ENCODE measurements at regions not wholly inside any gene's neighbourhood (a gene's known extent, or its start where the extent isn't known, plus 50 kb on each side); places are given as distances from the start of the nearest gene placed in this dataset.

DNA sequence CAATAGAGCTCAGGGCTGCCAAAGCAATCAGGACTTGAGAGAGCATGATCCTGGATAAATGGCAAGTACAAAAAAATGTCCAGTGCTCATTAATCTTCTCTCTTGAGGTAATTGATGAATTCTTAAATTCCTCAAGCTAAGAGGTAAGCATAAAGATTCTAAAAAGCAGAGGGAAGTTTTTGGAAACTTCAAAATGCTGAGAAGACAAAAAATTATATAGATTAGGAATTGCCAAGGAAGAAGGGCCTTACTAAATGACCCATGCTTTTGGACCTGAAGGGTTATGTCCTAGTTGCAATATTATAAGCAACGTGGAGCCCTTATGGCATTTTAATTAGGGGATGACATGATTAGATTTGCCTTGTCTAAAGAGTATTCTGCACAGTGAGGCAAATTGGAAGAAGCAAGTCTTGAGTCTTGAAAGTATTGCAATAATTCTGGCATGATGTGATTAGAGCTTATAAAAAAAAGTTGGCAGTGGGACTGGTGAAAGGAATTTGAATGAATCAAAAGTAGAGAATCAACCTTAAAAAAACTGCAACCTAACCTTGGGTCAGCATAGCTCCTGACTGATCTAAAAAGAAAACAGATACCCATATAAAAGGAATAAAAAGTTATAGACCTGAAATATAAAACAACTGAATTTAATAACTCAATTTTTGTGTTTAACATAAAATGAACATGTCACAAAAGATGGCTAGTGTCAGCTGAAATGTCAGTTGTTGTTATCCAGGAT lies 323.8 kb upstream of the ARRDC3 start:
- no peaks in the 10 kb centered on the region for H3K4me1 Mint-ChIP-seq
- no peaks in the 10 kb centered on the region for H3K9me3 Mint-ChIP-seq
- H3K27me3 Mint-ChIP-seq, result no peaks in the 10 kb centered on the region
- ATAC-seq, result no peak
- H3K4me3 Mint-ChIP-seq, result no peak overlapping the region
- H3K36me3 Mint-ChIP-seq, result no peaks in the 10 kb centered on the region
- H3K27ac Mint-ChIP-seq, result no peak overlapping the region

DNA sequence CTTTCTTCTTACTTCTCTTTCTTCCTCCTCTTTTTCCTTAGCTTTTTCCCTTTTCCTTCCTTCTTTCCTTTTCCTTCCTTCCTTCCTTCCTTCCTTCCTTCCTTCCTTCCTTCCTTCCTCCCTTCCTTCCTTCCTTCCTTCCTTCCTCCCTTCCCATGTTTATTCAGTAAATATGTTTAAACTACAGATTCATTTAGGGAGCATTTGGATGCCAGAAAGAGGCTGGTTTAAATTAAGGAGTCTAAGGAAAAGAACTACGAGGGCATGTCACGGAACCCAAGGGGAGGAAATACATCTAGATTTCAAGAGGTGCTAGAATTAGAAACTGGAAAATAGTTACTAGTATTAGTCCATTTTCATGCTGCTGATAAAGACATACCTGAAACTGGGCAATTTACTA lies 320.0 kb upstream of the ARRDC3 start:
- ATAC-seq, result no peak
- Mint-ChIP-seq H3K27me3 (no peaks in the 10 kb centered on the region), H3K4me3 (no peak overlapping the region), H3K4me1 (no peaks in the 10 kb centered on the region), H3K36me3 (no peaks in the 10 kb centered on the region), H3K9me3 (peaks cover 5% of the 10 kb centered on the region), H3K27ac (no peak overlapping the region)

DNA sequence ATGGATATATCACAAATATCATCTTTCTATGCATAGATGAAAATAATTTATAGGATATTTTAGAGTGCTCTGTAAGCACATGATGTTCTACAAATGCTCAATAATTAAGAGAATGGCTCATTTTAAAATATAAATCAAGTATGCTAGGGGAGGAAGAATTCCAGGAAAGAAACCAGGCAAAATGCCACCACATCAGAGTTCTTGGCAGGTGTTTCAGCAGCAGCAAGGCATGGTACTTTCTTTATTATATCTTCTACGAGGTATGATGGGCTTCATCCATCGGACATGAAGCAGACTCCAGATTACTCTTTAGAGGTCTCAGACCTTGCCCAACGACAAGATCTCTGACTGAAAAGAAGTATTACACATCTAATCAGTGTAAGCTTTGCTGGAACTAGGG lies 316.3 kb upstream of the ARRDC3 start:
- no peak for ATAC-seq
- H3K4me1 Mint-ChIP-seq, result no peaks in the 10 kb centered on the region
- H3K4me3 Mint-ChIP-seq, result no peak overlapping the region
- no peaks in the 10 kb centered on the region for H3K36me3 Mint-ChIP-seq
- H3K27me3 Mint-ChIP-seq, result no peaks in the 10 kb centered on the region
- no peak overlapping the region for H3K27ac Mint-ChIP-seq
- peaks cover 15% of the 10 kb centered on the region for H3K9me3 Mint-ChIP-seq

DNA sequence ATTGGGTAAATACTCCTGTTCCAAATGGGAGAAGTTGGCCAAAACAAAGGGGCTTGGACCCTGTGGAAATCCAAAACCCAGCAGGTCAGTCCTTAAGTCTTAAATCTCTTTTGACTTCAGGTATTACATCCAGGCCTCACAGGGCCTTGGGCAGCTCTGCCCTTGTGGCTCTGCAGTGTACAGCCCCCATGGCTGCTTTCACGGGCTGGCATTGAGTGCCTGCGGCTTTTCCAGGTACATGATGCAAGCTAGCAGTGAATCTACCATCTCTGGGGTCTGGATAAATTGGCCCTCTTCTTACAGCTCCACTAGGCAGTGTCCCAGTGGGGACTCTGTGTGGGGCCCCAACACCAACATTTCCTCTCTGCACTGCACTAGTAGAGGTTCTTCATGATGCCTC lies 308.5 kb upstream of the ARRDC3 start:
- Mint-ChIP-seq H3K36me3 (no peaks in the 10 kb centered on the region), H3K4me3 (no peak overlapping the region), H3K27ac (no peak overlapping the region), H3K4me1 (no peaks in the 10 kb centered on the region), H3K9me3 (peaks cover 16% of the 10 kb centered on the region), H3K27me3 (no peaks in the 10 kb centered on the region)
- no peak for ATAC-seq

DNA sequence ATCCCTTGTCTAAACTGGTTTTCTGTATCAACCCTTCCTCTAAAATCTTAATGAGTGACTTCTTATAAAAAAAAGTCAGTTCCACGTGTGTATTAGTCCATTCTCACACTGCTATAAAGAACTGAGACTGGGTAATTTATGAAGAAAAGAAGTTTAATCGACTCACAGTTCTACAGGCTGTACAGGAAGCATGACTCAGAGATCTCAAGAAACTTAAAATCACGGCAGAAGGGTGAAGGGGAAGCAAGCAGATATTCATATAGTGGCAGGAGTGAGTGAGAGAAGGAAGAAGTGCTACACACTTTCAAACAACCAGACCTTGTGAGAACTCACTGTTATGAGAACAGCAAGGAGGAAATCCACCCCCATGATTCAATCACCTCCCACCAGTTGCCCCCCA lies 307.8 kb upstream of the ARRDC3 start:
- H3K4me1 Mint-ChIP-seq, result no peaks in the 10 kb centered on the region
- H3K36me3 Mint-ChIP-seq, result no peaks in the 10 kb centered on the region
- H3K27me3 Mint-ChIP-seq, result no peaks in the 10 kb centered on the region
- ATAC-seq, result no peak
- no peak overlapping the region for H3K4me3 Mint-ChIP-seq
- H3K27ac Mint-ChIP-seq, result no peak overlapping the region
- peaks cover 13% of the 10 kb centered on the region for H3K9me3 Mint-ChIP-seq

DNA sequence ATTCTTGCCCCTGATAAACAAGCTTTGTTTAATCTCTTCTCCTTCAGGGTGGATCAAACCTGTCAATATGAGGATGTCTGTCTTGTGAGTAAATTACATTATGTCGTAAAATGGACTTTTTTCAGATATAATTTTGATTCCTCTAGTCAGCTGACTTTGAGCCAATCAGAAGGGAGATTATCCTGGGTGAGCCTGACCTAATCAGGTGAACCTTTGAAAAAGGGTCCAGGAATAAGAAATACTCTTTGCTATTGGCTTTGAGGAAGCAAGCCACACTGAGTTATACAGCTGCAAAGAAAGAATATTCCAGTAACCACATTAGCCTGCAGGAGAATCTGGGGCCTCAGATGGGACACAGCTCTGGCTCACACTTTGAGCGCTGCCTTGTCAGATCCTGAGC lies 304.3 kb upstream of the ARRDC3 start:
- H3K4me1 Mint-ChIP-seq, result no peaks in the 10 kb centered on the region
- no peak overlapping the region for H3K4me3 Mint-ChIP-seq
- no peaks in the 10 kb centered on the region for H3K27me3 Mint-ChIP-seq
- ATAC-seq, result no peak
- no peaks in the 10 kb centered on the region for H3K36me3 Mint-ChIP-seq
- H3K9me3 Mint-ChIP-seq, result peaks cover under 1% of the 10 kb centered on the region
- no peak overlapping the region for H3K27ac Mint-ChIP-seq

DNA sequence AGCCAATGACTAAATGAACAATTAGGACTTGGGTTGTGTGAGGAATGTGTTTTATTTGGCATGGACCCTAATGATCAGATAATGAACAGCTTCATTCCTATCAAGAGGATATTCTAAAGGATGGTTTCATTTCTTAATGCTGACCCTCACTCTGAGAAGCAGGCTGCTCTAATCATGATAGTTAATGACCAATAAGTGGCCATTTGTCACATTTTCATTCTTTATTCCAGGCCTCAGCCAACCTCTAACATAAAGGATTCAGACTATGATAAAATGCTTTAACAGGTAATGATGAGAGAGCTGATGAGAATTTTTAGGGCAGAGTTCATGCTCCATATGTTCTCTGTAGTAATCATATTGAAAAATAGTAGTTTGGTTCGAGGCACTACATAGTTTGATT lies 301.5 kb upstream of the ARRDC3 start:
- Mint-ChIP-seq H3K27me3 (no peaks in the 10 kb centered on the region), H3K27ac (no peak overlapping the region), H3K9me3 (no peaks in the 10 kb centered on the region), H3K4me3 (no peak overlapping the region), H3K4me1 (no peaks in the 10 kb centered on the region), H3K36me3 (no peaks in the 10 kb centered on the region)
- no peak for ATAC-seq

DNA sequence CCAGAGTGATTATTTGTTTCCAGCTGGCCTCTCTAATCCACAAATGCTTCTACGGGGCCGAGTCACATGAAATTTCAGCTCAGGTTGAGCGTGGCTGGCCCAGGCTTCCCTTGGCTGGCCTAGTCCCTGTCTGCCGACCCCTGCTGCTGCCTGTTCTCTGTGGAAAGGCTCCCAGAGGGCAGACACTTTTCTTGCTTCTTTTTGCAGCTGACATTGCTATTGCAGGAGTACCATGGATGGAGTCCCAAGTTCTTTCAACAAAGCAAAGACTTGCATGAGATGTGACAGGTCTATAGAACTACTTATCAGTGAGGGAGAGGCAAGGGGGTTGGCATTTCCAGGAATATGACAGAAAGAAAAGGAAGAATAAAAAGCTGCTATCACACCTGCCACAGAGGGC lies 287.4 kb upstream of the ARRDC3 start:
- no peaks in the 10 kb centered on the region for H3K36me3 Mint-ChIP-seq
- H3K27ac Mint-ChIP-seq, result no peak overlapping the region
- no peak overlapping the region for H3K4me3 Mint-ChIP-seq
- H3K27me3 Mint-ChIP-seq, result no peaks in the 10 kb centered on the region
- H3K4me1 Mint-ChIP-seq, result no peaks in the 10 kb centered on the region
- no peak for ATAC-seq
- no peaks in the 10 kb centered on the region for H3K9me3 Mint-ChIP-seq

DNA sequence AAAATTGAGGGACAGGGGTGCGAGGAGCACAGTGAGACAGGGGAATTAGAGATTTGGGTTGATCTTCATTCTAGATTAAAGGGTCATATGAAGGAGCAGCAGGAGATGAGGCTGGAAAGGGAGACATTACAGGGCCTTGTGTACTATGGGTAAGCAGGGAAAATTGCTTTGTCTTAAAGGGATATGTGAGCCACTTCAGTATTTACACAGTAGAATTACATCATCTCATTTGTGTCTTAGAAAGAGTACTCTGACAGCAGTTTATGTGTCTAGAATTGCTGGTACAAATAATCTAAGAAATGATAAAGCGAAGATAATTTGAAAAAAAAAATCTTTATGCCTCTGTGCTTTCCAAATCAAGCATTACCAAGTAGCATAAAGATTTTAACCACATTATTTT lies 287.0 kb upstream of the ARRDC3 start:
- no peak for ATAC-seq
- H3K4me3 Mint-ChIP-seq, result no peak overlapping the region
- H3K4me1 Mint-ChIP-seq, result no peaks in the 10 kb centered on the region
- H3K27ac Mint-ChIP-seq, result no peak overlapping the region
- no peaks in the 10 kb centered on the region for H3K9me3 Mint-ChIP-seq
- no peaks in the 10 kb centered on the region for H3K27me3 Mint-ChIP-seq
- no peaks in the 10 kb centered on the region for H3K36me3 Mint-ChIP-seq

DNA sequence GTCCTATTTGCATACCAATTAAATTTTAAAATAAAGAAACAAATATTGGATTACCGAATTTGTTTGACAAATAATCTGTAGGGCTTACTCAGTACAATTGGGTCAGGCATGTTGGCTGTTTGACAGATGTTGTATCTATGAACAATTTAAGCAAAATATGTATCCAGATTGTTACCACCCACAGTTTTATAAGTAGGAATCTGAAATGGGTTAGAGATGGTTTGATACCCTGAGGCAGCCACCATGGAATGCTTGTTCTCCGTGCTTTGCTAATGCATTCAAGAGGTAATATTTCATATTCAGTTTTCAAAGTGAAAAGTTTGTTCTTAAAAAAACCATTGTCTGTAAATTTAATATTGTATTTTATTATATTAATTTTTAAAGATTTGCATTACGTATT lies 285.1 kb upstream of the ARRDC3 start:
- Mint-ChIP-seq H3K9me3 (no peaks in the 10 kb centered on the region), H3K4me1 (no peaks in the 10 kb centered on the region), H3K27me3 (no peaks in the 10 kb centered on the region), H3K36me3 (no peaks in the 10 kb centered on the region), H3K4me3 (no peak overlapping the region), H3K27ac (no peak overlapping the region)
- no peak for ATAC-seq

DNA sequence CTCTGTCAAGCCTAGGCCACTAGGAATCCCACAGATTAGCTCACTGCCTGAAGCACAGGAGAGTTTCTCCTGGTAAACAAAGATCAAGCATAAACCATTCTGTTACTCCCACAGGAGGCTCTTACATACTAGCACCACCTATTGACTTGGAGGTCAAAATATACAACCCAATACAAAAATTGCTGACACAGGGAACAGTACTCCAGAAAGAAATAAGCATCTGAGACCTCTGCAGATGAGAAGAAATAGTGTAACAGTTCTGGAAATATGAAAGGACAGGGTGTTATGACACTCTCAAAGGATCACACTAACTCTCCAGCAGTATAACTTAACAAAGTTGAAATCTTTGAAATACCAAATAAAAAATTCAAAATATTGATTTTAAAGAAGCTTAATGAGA lies 269.6 kb upstream of the ARRDC3 start:
- H3K27me3 Mint-ChIP-seq, result no peaks in the 10 kb centered on the region
- no peaks in the 10 kb centered on the region for H3K36me3 Mint-ChIP-seq
- peaks cover 15% of the 10 kb centered on the region for H3K9me3 Mint-ChIP-seq
- no peak for ATAC-seq
- no peaks in the 10 kb centered on the region for H3K4me1 Mint-ChIP-seq
- H3K27ac Mint-ChIP-seq, result no peak overlapping the region
- H3K4me3 Mint-ChIP-seq, result no peak overlapping the region

DNA sequence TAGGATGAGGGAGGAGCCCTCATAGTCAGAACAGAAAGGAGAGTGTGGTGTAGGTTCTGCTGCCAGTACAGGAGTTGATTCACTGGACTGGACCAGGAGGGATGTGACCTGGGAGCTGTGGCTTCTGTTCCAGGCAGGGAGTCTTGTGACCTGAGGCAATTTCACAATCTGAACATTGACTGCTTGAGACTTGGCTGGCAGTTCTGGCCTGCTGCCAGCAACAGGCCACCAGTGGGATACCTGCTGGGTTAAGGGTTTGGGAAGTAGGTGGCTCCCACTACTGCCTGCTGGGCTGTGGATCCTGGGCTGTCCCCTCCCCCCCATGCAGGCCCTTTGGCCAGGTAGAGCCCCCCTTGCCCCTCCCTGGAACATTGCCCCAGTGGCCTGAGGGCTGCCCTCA lies 268.6 kb upstream of the ARRDC3 start:
- no peak for ATAC-seq
- no peak overlapping the region for H3K27ac Mint-ChIP-seq
- no peaks in the 10 kb centered on the region for H3K27me3 Mint-ChIP-seq
- no peak overlapping the region for H3K4me3 Mint-ChIP-seq
- H3K9me3 Mint-ChIP-seq, result peaks cover 8% of the 10 kb centered on the region
- no peaks in the 10 kb centered on the region for H3K36me3 Mint-ChIP-seq
- H3K4me1 Mint-ChIP-seq, result no peaks in the 10 kb centered on the region

DNA sequence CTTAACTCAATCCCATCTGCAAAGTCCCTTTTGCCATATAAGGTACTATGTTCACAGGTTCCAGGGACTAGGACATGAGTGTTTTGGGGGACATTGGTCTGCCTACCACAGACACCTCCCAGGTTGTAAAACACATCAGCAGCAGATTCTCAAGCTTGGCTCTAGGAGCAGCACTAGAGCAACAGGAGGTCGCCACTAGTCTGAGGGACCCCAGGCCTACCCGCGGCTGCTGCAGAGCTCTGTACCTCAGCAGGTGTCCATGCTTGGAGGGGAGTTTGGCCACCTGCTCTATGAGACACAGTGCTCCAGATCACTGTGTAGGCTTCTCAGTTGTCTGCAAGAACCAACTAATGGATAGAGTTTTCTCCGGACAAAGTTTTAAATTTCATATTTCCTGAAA lies 262.2 kb upstream of the ARRDC3 start:
- Mint-ChIP-seq H3K4me3 (no peak overlapping the region), H3K9me3 (no peaks in the 10 kb centered on the region), H3K27me3 (no peaks in the 10 kb centered on the region), H3K27ac (no peak overlapping the region), H3K4me1 (no peaks in the 10 kb centered on the region), H3K36me3 (no peaks in the 10 kb centered on the region)
- peak; percentile 55 for ATAC-seq

DNA sequence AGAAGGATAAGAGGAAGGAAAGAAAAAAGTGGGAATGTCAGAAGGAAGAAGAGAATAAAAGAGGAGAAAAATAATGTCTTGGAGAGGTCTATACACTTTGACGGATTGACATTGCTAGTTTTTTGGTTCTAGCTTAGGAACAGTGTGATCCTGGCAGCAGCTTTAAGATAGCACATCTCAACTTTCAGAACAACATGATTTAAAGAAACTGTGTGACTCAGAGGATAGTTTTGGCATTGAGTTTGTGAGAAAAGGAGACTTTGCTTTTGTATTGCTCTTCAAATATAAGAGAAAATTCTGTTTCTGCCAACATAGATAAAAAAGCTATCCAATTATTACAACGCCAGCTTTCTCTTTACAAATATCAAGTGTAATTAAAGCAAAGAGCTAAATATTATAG lies 260.7 kb upstream of the ARRDC3 start:
- H3K27me3 Mint-ChIP-seq, result no peaks in the 10 kb centered on the region
- no peak overlapping the region for H3K4me3 Mint-ChIP-seq
- ATAC-seq, result no peak
- no peaks in the 10 kb centered on the region for H3K9me3 Mint-ChIP-seq
- no peak overlapping the region for H3K27ac Mint-ChIP-seq
- no peaks in the 10 kb centered on the region for H3K36me3 Mint-ChIP-seq
- H3K4me1 Mint-ChIP-seq, result no peaks in the 10 kb centered on the region

DNA sequence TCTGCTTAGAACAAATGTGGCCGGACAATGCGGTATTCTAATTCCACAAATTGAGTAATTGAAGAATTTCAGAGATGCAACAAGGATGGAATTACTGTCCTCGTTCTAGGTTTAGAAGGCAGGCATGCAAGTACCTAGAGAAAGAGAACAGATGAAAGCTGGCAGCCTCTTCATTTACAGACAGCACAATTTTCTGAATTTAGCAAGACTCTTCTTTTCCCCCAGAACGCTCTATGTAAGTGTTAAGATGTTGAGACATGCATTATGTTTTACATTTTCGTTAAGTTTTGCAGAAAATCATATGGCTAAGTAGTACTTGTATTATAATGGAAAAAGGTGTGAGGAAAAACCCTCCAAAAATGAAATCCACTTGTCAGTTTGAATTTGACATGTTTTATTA lies 259.5 kb upstream of the ARRDC3 start:
- Mint-ChIP-seq H3K4me1 (no peaks in the 10 kb centered on the region), H3K27me3 (no peaks in the 10 kb centered on the region), H3K36me3 (no peaks in the 10 kb centered on the region), H3K9me3 (no peaks in the 10 kb centered on the region), H3K4me3 (no peak overlapping the region), H3K27ac (no peak overlapping the region)
- no peak for ATAC-seq

DNA sequence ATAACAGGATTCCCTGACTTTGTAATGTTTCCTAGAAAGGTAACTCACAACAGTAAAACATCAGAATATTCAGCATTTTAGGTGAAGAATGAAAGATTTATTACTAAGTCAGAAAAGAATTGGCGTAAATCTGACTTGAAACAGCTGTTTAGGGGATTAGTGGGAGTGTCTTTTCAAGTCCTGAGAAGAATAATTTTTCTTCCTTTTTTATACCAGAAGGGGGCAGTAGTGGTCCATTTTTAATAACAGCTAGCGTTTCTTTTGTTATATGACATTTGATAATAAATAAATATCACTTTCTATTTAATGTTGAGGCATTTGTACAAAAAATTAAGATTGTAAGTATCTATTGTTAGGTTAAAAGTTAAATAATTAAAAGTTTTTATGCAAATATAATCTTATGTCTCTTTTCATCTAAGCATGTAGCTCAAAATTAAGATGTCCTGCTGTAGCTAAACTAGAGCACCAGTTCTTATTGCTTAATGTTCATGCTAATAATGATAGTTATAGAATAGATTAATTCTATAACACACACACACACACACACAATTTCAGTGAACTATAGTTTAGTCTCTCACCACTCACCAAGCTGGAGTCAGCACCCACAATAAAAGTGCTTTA lies 258.7 kb upstream of the ARRDC3 start:
- no peaks in the 10 kb centered on the region for H3K27me3 Mint-ChIP-seq
- H3K9me3 Mint-ChIP-seq, result no peaks in the 10 kb centered on the region
- H3K4me1 Mint-ChIP-seq, result no peaks in the 10 kb centered on the region
- no peak overlapping the region for H3K27ac Mint-ChIP-seq
- H3K36me3 Mint-ChIP-seq, result no peaks in the 10 kb centered on the region
- ATAC-seq, result no peak
- H3K4me3 Mint-ChIP-seq, result no peak overlapping the region

Measured in stimulated activated memory B cell treated with anti-CD40 and anti-IgM and Interleukin-4, amounts not matched to agents 10 μg/mL and 1 μg/mL and 100 μg/mL, for 72 hours (primary cell).